Endothelial cell of umbilical vein (primary cell): ENCODE measurements at regions not wholly inside any gene's neighbourhood (a gene's known extent, or its start where the extent isn't known, plus 50 kb on each side); places are given as distances from the start of the nearest gene placed in this dataset.

Source experiments
- BruUV-seq: library from RNA; stranded (reverse); fragments of 400-500 nt; replicated peaks from 2 replicates; lab custom pipeline; 2021; lab: Mats Ljungman, UMichigan
- CTCF ChIA-PET: fragments of 300-600, 350-600 bp; sonication (Branson Sonifier 250); formaldehyde crosslinking; loops from one replicate; lab custom pipeline; 2021; ENCODE audit warnings: antibody characterized with exemption, inconsistent platforms; lab: Charles Lee
- POLR2A ChIA-PET: fragments of 300-600, 350-600 bp; sonication (Branson Sonifier 250); formaldehyde crosslinking; loops from one replicate; lab custom pipeline; 2021; ENCODE audit warnings: antibody characterized with exemption, inconsistent platforms; lab: Charles Lee
- DNase-seq: peaks from one replicate; pipeline ENCODE4 v3.0.0-alpha.2; 2011; ENCODE audit warnings: low read depth, low spot score
- FAIRE-seq: peaks from 2 replicates; lab custom pipeline; 2011; peaks lifted over from hg19 to GRCh38; lab: Jason Lieb, UNC
- H2AFZ ChIP-seq: 2 replicates; pipeline ENCODE4 v1.6.0; 2012; ENCODE audit warnings: low read depth, low read length, control low read depth, inconsistent platforms
- H3K27ac ChIP-seq: 2 replicates; pipeline ENCODE4 v1.5.1; 2011; ENCODE audit warnings: low read depth, mild to moderate bottlenecking, control low read depth, low read length, moderate library complexity; ENCODE audit not compliant: insufficient read depth
- H3K27me3 ChIP-seq, 2 experiments: 2 replicates each; pipeline versions ENCODE4 v1.6.0 to v1.6.1; 2011; ENCODE audit warnings: low read length in 2 of 2, mixed read lengths in 1 of 2; ENCODE audit not compliant: control insufficient read depth in 2 of 2, insufficient read depth in 2 of 2
- H3K36me3 ChIP-seq, 2 experiments: 2 replicates in 1 of 2; 3 replicates in 1 of 2; pipeline ENCODE4 v1.5.1; 2011; ENCODE audit warnings: low read length in 2 of 2, mild to moderate bottlenecking in 1 of 2, moderate library complexity in 1 of 2; ENCODE audit not compliant: control insufficient read depth in 2 of 2, insufficient read depth in 2 of 2; ENCODE audit errors: extremely low read depth in 1 of 2
- H3K4me1 ChIP-seq: 3 replicates; pipeline ENCODE4 v1.5.1; 2011; ENCODE audit warnings: mild to moderate bottlenecking, low read length; ENCODE audit not compliant: control insufficient read depth, insufficient read depth; ENCODE audit errors: extremely low read depth
- H3K4me2 ChIP-seq: 2 replicates; pipeline ENCODE4 v1.6.1; 2011; ENCODE audit warnings: low read length, control low read depth, mixed read lengths; ENCODE audit not compliant: insufficient read depth
- H3K4me3 ChIP-seq, 3 experiments: fragments of 200-600 bp in 1 of 3; sonication (generic), shearing (Covaris generic) in 1 of 3; replicated peaks in 1 of 3; 2 replicates each; pipeline ENCODE4 v1.5.1; 2011 to 2016; ENCODE audit warnings: control low read depth in 3 of 3, low read length in 3 of 3, mild to moderate bottlenecking in 2 of 3, inconsistent platforms in 1 of 3, low read depth in 1 of 3, moderate library complexity in 1 of 3; ENCODE audit not compliant: insufficient read depth in 1 of 3
- H3K79me2 ChIP-seq: 2 replicates; pipeline ENCODE4 v1.6.0; 2012; ENCODE audit warnings: low read length, inconsistent platforms; ENCODE audit not compliant: control insufficient read depth, insufficient read depth
- H3K9ac ChIP-seq: replicated peaks from 2 replicates; pipeline ENCODE3; 2011; ENCODE audit warnings: low read length, control low read depth; ENCODE audit not compliant: insufficient read depth; ENCODE audit errors: extremely low read depth
- H3K9me1 ChIP-seq: replicated peaks from 3 replicates; pipeline ENCODE4 v1.6.0; 2011; ENCODE audit warnings: mild to moderate bottlenecking, low read length; ENCODE audit not compliant: control insufficient read depth, insufficient read depth; ENCODE audit errors: extremely low read depth
- H3K9me3 ChIP-seq: replicated peaks from 2 replicates; pipeline ENCODE4 v1.5.1; 2012; ENCODE audit warnings: low read length, inconsistent platforms; ENCODE audit not compliant: control insufficient read depth, insufficient read depth
- H4K20me1 ChIP-seq: replicated peaks from 2 replicates; pipeline ENCODE3; 2011; ENCODE audit warnings: mild to moderate bottlenecking, low read length; ENCODE audit not compliant: control insufficient read depth, insufficient read depth; ENCODE audit errors: extremely low read depth
- EZH2 ChIP-seq: IDR thresholded peaks from 2 replicates; pipeline ENCODE4 v1.6.1; 2012; ENCODE audit warnings: borderline replicate concordance, low read depth, mild to moderate bottlenecking, moderate library complexity, low read length, inconsistent platforms; ENCODE audit not compliant: severe bottlenecking
- FOS ChIP-seq: IDR thresholded peaks from 2 replicates; pipeline ENCODE4 v1.6.1; 2011; ENCODE audit warnings: mild to moderate bottlenecking, low read length, moderate library complexity, borderline replicate concordance; ENCODE audit not compliant: insufficient read depth
- GATA2 ChIP-seq: IDR thresholded peaks from 2 replicates; pipeline ENCODE4 v1.7.0; 2011; ENCODE audit warnings: low read depth, mild to moderate bottlenecking, moderate library complexity, mixed read lengths, low read length; ENCODE audit not compliant: insufficient read length, insufficient read depth
- JUN ChIP-seq: IDR thresholded peaks from 2 replicates; pipeline ENCODE4 v1.6.1; 2011; ENCODE audit warnings: borderline replicate concordance, low read depth; ENCODE audit not compliant: insufficient read length, insufficient read depth
- MYC ChIP-seq: IDR thresholded peaks from one replicate; pipeline ENCODE4 v1.6.1; 2011; ENCODE audit warnings: mild to moderate bottlenecking, low read depth, low read length
- POLR2A ChIP-seq: IDR thresholded peaks from 2 replicates; pipeline ENCODE4 v1.6.1; 2012; ENCODE audit warnings: low read depth, mild to moderate bottlenecking, control low read depth, low read length
- POLR2AphosphoS5 ChIP-seq: IDR thresholded peaks from 2 replicates; pipeline ENCODE4 v1.6.1; 2012; ENCODE audit warnings: low read depth, mild to moderate bottlenecking, control low read depth, low read length, moderate library complexity; ENCODE audit not compliant: insufficient read depth
- dilution Hi-C: fragments of 300-500 bp; cut with MboI; formaldehyde crosslinking; loops from one replicate; pipeline ENCODE4 v1.15.0; 2019; ENCODE audit warnings: low sequenced_read_pairs; ENCODE audit not compliant: extremely low pct_ligation_motif_present
- intact Hi-C: fragments of 100-400 bp; cut with micrococcal nuclease; formaldehyde crosslinking; loops from one replicate; pipeline ENCODE4 v1.10.0; 2022
- TF ChIP-seq, protein P1 (sequence below): IDR thresholded peaks from 2 replicates; pipeline ENCODE4 v1.6.1; 2011; ENCODE audit not compliant: insufficient read depth, insufficient read length
- TF ChIP-seq, protein P2 (sequence below), 2 donors: IDR thresholded peaks; 1 replicate in 1 of 2; 2 replicates in 1 of 2; pipeline ENCODE4 v1.5.1; 2011; ENCODE audit warnings: low read length in 2 of 2, mild to moderate bottlenecking in 2 of 2, moderate library complexity in 2 of 2, control low read depth in 1 of 2, inconsistent platforms in 1 of 2, low read depth in 1 of 2; ENCODE audit not compliant: insufficient read depth in 1 of 2; ENCODE audit errors: extremely low read depth in 1 of 2

DNA sequence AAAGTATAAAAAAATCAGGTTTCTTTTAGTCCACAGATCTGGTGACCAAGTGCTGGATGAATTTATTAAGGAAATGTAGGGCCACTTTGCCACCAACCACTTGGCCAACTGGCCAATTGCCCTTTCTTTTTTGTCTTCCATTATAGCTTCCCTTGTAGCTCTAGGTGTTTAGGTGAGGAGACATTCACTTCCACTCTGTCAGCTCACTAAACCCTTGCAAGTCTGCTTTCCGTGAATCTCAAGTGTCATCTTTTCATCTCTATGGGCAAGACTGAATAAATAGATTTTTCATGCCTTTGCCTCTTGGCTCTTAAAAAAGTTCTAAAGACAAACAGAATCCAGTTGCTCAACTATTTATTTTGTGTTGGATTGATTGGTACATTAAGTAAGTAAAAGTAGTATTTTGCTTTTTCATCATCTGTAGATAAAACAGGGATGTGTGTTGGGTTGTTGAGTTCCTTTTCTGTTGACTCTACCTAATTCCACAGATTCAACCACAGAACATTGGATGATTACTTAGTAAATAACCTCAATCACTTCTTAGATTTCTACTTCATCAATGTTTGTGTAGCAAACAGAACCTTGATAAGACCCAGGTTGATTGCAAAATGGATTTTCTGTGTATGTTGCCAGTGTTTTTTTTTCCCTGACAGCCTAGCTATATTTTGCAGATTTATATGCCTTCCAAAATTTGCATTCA is 68.1 kb upstream of the GRXCR1 start:
- Histone ChIP-seq H3K4me1 (no peaks in the 10 kb centered on the region), H3K4me2 (no peak overlapping the region), H2AFZ (no peak overlapping the region), H3K4me3 (no peak overlapping the region), H3K27ac (no peak overlapping the region), H3K36me3 (no peaks in the 10 kb centered on the region), H3K79me2 (no peaks in the 10 kb centered on the region), H4K20me1 (no peaks in the 10 kb centered on the region), H3K27me3 (no peaks in the 10 kb centered on the region), H3K9ac (no peak overlapping the region), H3K9me3 (no peaks in the 10 kb centered on the region), H3K9me1 (no peaks in the 10 kb centered on the region)
- intact Hi-C loops = no loop called here
- ChIA-PET POLR2A (no interaction called here), CTCF (no interaction called here)
- FAIRE-seq (no peak), DNase-seq (no peak)
- no peak for TF ChIP-seq MYC
- no peak for TF ChIP-seq GATA2
- no peak for TF ChIP-seq EZH2
- TF ChIP-seq FOS = no peak
- TF ChIP-seq JUN = no peak
- TF ChIP-seq, protein P1, sequence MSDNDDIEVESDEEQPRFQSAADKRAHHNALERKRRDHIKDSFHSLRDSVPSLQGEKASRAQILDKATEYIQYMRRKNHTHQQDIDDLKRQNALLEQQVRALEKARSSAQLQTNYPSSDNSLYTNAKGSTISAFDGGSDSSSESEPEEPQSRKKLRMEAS = no peak
- TF ChIP-seq, protein P2, sequence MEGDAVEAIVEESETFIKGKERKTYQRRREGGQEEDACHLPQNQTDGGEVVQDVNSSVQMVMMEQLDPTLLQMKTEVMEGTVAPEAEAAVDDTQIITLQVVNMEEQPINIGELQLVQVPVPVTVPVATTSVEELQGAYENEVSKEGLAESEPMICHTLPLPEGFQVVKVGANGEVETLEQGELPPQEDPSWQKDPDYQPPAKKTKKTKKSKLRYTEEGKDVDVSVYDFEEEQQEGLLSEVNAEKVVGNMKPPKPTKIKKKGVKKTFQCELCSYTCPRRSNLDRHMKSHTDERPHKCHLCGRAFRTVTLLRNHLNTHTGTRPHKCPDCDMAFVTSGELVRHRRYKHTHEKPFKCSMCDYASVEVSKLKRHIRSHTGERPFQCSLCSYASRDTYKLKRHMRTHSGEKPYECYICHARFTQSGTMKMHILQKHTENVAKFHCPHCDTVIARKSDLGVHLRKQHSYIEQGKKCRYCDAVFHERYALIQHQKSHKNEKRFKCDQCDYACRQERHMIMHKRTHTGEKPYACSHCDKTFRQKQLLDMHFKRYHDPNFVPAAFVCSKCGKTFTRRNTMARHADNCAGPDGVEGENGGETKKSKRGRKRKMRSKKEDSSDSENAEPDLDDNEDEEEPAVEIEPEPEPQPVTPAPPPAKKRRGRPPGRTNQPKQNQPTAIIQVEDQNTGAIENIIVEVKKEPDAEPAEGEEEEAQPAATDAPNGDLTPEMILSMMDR (IDR thresholded peaks at IDR 0.05; ENCODE audit: extremely low read depth in 1 of 2, insufficient read depth in 1 of 2, low read depth in 1 of 2, low read length in 2 of 2) = no peak
- no peak for TF ChIP-seq POLR2AphosphoS5
- TF ChIP-seq POLR2A = no peak
- BruUV-seq = no TSS peak
- dilution Hi-C loops = no loop called here
